Activated CD4-positive, alpha-beta T cell treated with anti-CD3 and anti-CD28 coated beads, Interleukin-2, amount 10 ng/mL, durations not matched to agents 7 days and 5 days (primary cell): ENCODE measurements at regions not wholly inside any gene's neighbourhood (a gene's known extent, or its start where the extent isn't known, plus 50 kb on each side); places are given as distances from the start of the nearest gene placed in this dataset.

Source experiments
- CTCF ChIA-PET: fragments of 350-600 bp; sonication (Branson Sonifier 250); formaldehyde crosslinking; loops from one replicate; lab custom pipeline; 2021; ENCODE audit warnings: antibody characterized with exemption; lab: Charles Lee
- POLR2A ChIA-PET: fragments of 350-600 bp; sonication (Branson Sonifier 250); formaldehyde crosslinking; loops from one replicate; lab custom pipeline; 2021; ENCODE audit warnings: antibody characterized with exemption; lab: Charles Lee
- DNase-seq: peaks from one replicate; pipeline ENCODE4 v3.0.0-alpha.2; 2020
- H3K27ac Mint-ChIP-seq: one replicate; pipeline ENCODE4 v1.8.0; 2021; ENCODE audit warnings: mild to moderate bottlenecking, moderate library complexity, mixed read lengths
- H3K27me3 Mint-ChIP-seq: one replicate; pipeline ENCODE4 v1.8.0; 2021; ENCODE audit warnings: mixed read lengths
- H3K36me3 Mint-ChIP-seq: one replicate; pipeline ENCODE4 v1.8.0; 2021; ENCODE audit warnings: low read depth, mixed read lengths
- H3K4me1 Mint-ChIP-seq: one replicate; pipeline ENCODE4 v1.8.0; 2021; ENCODE audit warnings: mixed read lengths
- H3K4me3 Mint-ChIP-seq: one replicate; pipeline ENCODE4 v1.8.0; 2021; ENCODE audit warnings: mild to moderate bottlenecking, moderate library complexity, mixed read lengths
- H3K9me3 Mint-ChIP-seq: one replicate; pipeline ENCODE4 v1.8.0; 2021; ENCODE audit warnings: mixed read lengths

DNA sequence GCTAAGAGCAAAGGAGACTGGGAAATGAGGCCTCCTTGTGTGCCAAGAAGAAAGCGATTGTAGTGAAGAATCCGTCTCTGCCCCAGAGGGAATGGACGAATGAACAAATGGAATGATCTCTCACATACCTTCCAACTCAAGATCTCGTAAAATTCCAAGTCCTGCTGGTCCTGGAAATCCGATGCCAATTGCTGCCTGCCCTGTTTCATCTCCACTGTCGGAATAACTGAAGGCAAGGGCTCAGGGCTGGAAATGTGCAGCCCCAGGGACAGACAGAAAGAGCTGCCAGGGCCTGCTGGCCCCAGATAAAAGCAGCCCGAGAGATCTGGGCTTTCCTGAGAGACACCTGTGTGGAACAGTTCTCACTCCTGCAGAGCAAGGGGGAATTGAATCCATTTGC, 120.9 kb downstream of the MN1 start:
- H3K9me3 Mint-ChIP-seq, result no peaks in the 10 kb centered on the region
- H3K27me3 Mint-ChIP-seq, result peaks cover 3% of the 10 kb centered on the region
- ChIA-PET CTCF (no interaction called here), POLR2A (no interaction called here)
- no peak for DNase-seq
- no peak overlapping the region for H3K4me3 Mint-ChIP-seq
- H3K4me1 Mint-ChIP-seq, result no peaks in the 10 kb centered on the region
- H3K27ac Mint-ChIP-seq, result no peak overlapping the region
- H3K36me3 Mint-ChIP-seq, result no peaks in the 10 kb centered on the region

DNA sequence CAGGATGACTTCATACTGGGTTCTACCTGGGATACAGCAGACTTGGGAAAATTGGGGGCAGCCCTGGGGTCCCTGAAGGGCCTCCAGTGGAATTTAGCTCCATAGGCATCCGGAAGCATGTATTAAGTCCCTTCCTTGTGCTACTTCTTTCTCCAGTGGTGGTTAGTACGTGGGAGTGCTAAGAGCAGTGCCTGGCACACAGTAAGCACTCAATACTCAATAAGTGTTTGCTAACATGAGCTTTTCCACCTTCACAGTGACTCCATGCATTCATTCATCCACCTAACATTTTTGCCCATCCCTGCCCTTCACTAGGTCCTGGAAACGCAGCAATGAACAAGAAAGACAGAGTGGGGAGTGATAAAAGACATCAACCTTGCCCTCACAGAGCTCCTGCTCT, 120.5 kb downstream of the MN1 start:
- Mint-ChIP-seq H3K9me3 (no peaks in the 10 kb centered on the region), H3K27me3 (peaks cover 3% of the 10 kb centered on the region), H3K27ac (no peak overlapping the region), H3K36me3 (no peaks in the 10 kb centered on the region), H3K4me1 (no peaks in the 10 kb centered on the region), H3K4me3 (no peak overlapping the region)
- CTCF ChIA-PET, result no interaction called here
- POLR2A ChIA-PET, result no interaction called here
- DNase-seq, result no peak

DNA sequence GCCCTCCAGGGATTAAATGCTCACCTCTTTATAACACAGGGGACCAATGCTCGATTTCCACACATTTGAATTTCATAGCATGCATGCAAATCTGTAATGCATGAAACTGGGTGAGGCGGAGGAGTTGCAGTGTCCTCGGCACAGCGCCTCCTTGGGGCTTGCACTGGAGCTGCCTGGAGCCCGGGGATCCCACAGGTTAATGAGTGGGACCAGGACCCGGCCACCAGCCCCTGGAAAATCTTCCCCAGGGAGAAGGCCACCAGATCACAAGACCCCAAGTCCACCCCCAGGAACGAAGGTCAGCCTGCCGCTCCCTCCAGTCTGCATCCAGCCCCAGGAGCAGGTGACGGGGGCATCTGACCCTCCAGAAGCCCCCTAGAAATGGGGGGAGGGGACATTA, 119.1 kb downstream of the MN1 start:
- CTCF ChIA-PET, result no interaction called here
- POLR2A ChIA-PET, result no interaction called here

DNA sequence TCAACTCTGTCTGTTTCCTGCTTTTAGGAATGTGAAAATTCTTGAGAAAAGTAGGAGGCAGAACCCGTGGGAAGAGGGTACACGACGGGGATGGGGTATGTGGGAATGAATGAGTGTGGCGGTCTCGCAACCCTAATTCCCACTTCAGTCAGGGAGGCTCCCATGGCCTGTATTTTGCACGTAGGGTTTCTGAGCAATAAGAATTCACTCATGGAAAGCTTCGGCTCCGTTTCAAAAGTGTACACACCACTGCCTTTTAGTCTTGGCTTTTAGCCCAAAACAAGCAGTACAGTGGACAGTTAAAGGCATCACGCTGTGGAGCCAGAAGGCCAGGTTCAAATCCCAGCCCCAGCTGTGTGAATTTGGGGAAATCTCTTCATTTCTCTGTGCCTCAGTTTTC, 116.7 kb downstream of the MN1 start:
- CTCF ChIA-PET, result no interaction called here
- POLR2A ChIA-PET, result no interaction called here
- DNase-seq, result no peak
- H3K36me3 Mint-ChIP-seq, result no peaks in the 10 kb centered on the region
- no peaks in the 10 kb centered on the region for H3K4me1 Mint-ChIP-seq
- no peak overlapping the region for H3K4me3 Mint-ChIP-seq
- no peaks in the 10 kb centered on the region for H3K27me3 Mint-ChIP-seq
- peaks cover 2% of the 10 kb centered on the region for H3K9me3 Mint-ChIP-seq
- H3K27ac Mint-ChIP-seq, result no peak overlapping the region

More for the DNA sequence above, 119.1 kb downstream of the MN1 start:
- no peak overlapping the region for H3K4me3 Mint-ChIP-seq
- H3K4me1 Mint-ChIP-seq, result no peaks in the 10 kb centered on the region
- no peaks in the 10 kb centered on the region for H3K9me3 Mint-ChIP-seq
- no peaks in the 10 kb centered on the region for H3K36me3 Mint-ChIP-seq
- no peak overlapping the region for H3K27ac Mint-ChIP-seq
- DNase-seq, result no peak
- H3K27me3 Mint-ChIP-seq, result peaks cover 3% of the 10 kb centered on the region

DNA sequence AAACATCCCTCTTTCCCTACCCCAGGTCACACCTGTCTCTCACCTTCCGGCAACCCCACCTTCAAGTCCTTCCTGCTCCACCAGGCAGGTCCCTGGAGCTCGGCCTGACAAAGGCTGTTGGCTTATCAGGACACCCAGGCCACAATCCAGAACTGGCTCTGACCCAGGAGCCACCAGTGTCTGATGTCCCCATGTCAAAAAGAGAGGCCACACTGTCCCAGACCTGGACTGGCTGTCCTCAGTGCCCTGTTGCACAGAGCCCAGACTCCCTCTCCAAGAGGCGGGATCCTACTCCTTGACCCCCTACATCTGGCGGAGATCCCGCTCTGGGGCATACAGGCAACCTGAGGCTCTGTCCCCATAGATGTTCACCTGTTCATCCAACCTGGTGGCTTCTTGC, 116.0 kb downstream of the MN1 start:
- Mint-ChIP-seq H3K4me3 (no peak overlapping the region), H3K9me3 (peaks cover 2% of the 10 kb centered on the region), H3K27me3 (peaks cover 2% of the 10 kb centered on the region), H3K27ac (no peak overlapping the region), H3K4me1 (no peaks in the 10 kb centered on the region), H3K36me3 (no peaks in the 10 kb centered on the region)
- CTCF ChIA-PET, result no interaction called here
- POLR2A ChIA-PET, result no interaction called here
- no peak for DNase-seq

DNA sequence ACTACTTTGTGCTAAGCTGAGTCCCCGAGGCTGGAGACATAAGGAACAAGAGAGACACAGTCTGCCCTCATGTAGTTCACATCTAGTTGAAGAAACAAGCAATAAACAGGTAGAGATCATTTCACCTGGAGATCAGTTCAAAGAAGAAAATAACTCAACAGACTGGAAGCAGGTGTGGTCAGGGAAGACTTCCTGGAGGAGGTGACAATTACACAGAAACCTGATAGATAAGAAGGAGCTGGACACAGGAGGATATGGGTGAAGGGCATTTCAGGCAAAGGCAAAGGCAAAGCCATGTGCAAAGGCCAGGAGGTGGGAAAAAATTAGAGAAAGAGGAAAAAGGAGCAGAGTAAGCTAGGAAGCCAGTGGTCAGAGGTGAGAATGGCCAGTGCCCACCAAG, 115.6 kb downstream of the MN1 start:
- Mint-ChIP-seq H3K27ac (no peak overlapping the region), H3K27me3 (peaks cover 2% of the 10 kb centered on the region), H3K9me3 (peaks cover 2% of the 10 kb centered on the region), H3K36me3 (no peaks in the 10 kb centered on the region), H3K4me1 (no peaks in the 10 kb centered on the region), H3K4me3 (no peak overlapping the region)
- no peak for DNase-seq
- POLR2A ChIA-PET, result no interaction called here
- CTCF ChIA-PET, result no interaction called here

DNA sequence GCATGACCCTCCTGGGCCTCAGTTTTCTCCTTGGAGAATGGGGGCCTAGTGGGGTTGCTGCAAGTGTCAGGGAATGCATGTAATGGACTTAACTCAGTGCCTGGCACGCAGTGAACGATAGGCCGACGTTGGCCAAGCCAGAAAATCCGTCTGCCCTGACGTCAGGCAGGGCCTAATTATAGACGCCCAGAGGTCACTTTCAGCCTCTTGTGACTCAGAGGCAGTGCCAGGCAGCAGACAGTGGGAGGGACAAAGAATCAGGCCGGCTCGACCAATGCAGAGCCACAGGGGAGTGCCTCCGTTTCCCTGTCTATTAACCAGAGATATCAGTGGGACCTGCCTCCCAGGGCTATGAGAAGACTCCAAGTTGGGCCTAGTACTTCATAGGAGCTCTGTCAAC, 115.0 kb downstream of the MN1 start:
- no peak for DNase-seq
- ChIA-PET CTCF (no interaction called here), POLR2A (no interaction called here)
- no peak overlapping the region for H3K4me3 Mint-ChIP-seq
- H3K27me3 Mint-ChIP-seq, result peaks cover 2% of the 10 kb centered on the region
- no peaks in the 10 kb centered on the region for H3K36me3 Mint-ChIP-seq
- no peak overlapping the region for H3K27ac Mint-ChIP-seq
- H3K9me3 Mint-ChIP-seq, result peaks cover 2% of the 10 kb centered on the region
- H3K4me1 Mint-ChIP-seq, result no peaks in the 10 kb centered on the region

DNA sequence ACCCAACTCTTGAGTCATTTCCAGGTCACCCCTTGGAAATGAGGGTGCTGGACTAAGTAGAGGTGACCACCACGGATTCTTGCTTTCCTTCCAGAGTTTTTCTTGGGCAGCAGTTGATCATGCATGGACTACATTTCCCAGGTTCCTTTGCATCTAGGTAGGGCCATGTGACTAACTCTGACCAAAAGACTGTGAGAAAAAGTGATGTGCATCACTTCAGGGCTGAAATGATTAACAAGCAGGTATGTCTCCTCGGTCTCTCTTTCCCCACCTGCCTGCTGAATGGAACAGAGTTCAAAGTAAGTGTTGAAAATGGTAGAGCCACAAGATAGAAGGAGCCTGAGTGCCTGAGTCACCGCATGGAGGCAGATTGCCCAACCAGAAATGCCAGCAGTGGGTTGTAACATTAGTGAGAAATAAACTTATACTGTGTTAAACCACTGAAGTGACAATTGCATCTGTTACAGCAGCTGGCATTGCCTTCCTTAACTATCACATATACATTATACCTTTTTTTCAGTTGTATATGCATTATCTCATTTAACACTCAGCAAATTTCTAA, 113.5 kb downstream of the MN1 start:
- Mint-ChIP-seq H3K4me3 (no peak overlapping the region), H3K27ac (no peak overlapping the region), H3K36me3 (no peaks in the 10 kb centered on the region), H3K27me3 (peaks cover 2% of the 10 kb centered on the region), H3K9me3 (peaks cover 2% of the 10 kb centered on the region), H3K4me1 (no peaks in the 10 kb centered on the region)
- DNase-seq, result no peak
- ChIA-PET CTCF (no interaction called here), POLR2A (no interaction called here)

DNA sequence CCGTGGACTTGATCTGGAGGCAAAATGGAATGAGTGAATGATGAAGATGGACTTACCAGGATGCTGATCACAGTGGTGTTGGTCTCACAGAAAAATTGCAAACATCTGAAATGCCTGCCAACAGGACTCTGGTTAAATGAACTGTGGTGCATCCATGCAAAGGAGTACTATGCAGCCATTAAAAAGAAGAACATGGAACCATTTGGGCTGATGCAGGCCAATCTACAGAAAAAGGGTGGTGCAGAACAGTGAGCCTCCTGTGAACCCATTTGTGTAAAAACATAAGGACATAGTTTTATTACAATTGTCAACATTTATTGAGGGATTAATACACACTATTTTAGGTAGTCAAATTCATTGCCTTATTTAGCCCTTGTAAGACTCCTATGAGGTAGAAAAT, 111.9 kb downstream of the MN1 start:
- ChIA-PET POLR2A (no interaction called here), CTCF (no interaction called here)
- no peak overlapping the region for H3K4me3 Mint-ChIP-seq
- H3K4me1 Mint-ChIP-seq, result no peaks in the 10 kb centered on the region
- no peaks in the 10 kb centered on the region for H3K36me3 Mint-ChIP-seq
- peaks cover 2% of the 10 kb centered on the region for H3K27me3 Mint-ChIP-seq
- H3K27ac Mint-ChIP-seq, result no peak overlapping the region
- H3K9me3 Mint-ChIP-seq, result peaks cover 2% of the 10 kb centered on the region
- DNase-seq, result no peak

DNA sequence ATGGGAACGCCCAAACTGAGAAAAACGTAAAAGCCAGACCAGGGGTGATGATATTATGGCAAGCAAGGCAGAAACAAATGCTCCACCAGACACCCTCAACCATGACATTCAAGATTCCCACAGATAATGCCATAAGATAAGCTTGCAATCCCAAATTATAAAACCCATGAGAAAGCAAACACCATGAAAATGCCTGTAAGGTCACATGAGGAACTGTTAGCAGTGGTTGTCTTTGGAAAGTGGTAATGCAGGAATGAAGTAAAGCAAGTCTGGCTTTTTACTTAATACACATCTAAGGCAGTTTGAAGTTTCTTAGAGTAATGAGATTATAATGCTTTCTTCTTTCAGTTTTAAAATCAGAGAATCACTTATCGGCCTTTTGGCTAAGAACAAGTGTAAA, 111.0 kb downstream of the MN1 start:
- Mint-ChIP-seq H3K27ac (no peak overlapping the region), H3K36me3 (no peaks in the 10 kb centered on the region), H3K4me1 (no peaks in the 10 kb centered on the region), H3K27me3 (peaks cover 2% of the 10 kb centered on the region), H3K9me3 (peaks cover 2% of the 10 kb centered on the region), H3K4me3 (no peak overlapping the region)
- ChIA-PET CTCF (no interaction called here), POLR2A (no interaction called here)
- no peak for DNase-seq

DNA sequence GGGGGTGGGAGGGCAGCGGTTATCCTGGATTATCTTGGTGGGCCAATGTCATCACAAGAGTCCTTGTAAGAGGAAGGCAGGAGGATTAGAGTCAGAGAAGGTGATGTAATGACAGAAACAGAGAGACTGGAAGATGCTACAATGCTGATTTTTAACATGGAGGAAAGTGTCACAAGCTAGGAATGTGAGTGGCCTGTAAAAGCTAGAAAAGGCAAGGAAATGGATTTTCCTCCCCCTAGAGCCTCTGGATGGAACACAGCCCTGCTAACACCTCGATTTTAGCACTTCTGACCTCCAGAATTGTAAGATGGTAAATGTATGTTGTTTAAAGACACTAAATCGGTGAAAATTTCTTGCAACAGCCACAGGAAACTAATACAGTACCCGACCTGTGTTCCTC, 109.3 kb downstream of the MN1 start:
- DNase-seq, result no peak
- H3K9me3 Mint-ChIP-seq, result peaks cover 4% of the 10 kb centered on the region
- CTCF ChIA-PET, result no interaction called here
- H3K4me1 Mint-ChIP-seq, result no peaks in the 10 kb centered on the region
- H3K36me3 Mint-ChIP-seq, result no peaks in the 10 kb centered on the region
- H3K4me3 Mint-ChIP-seq, result no peak overlapping the region
- peaks cover 2% of the 10 kb centered on the region for H3K27me3 Mint-ChIP-seq
- no peak overlapping the region for H3K27ac Mint-ChIP-seq
- POLR2A ChIA-PET, result no interaction called here

DNA sequence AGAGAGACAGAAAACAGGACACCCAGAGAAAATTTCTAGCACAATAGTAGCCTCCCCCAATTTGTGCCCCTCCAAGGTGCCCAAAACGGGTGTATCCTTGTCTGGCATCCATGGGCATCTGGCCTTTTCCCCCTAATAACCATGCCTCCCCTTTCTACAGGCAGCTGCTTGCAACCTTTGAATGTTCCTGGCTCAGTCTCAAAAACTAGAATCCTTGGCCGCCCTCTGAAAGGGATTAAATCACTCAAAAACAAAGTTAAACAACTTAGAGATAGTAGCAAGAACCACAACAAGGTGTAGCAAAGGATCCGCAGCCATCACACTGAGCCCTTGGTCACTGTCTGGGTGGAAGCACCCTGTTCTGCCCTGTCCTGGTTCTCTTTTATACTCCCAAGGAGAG, 105.6 kb downstream of the MN1 start:
- CTCF ChIA-PET, result no interaction called here
- DNase-seq, result no peak
- peaks cover 5% of the 10 kb centered on the region for H3K9me3 Mint-ChIP-seq
- no peaks in the 10 kb centered on the region for H3K27me3 Mint-ChIP-seq
- POLR2A ChIA-PET, result no interaction called here
- no peaks in the 10 kb centered on the region for H3K4me1 Mint-ChIP-seq
- no peak overlapping the region for H3K27ac Mint-ChIP-seq
- H3K36me3 Mint-ChIP-seq, result no peaks in the 10 kb centered on the region
- no peak overlapping the region for H3K4me3 Mint-ChIP-seq

DNA sequence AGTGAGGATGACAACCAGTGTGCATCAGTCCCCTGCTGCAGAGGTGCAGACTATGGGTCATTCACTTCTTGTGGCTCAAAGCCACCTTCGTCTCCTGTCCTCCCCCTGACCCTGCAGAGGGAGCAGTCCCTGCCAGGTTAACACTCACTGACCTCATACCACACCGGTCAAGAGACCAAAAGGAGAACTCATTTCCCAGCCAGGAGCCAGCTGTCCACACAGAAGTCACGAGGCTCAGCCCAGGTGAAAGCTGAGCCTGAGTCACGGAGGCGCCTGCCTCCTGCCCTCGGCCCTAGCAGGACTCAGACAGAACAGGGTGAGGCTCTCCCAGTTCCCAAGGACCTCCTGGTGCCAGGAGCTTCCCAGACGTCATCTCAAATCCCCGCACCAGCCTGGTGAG, 103.7 kb downstream of the MN1 start:
- Mint-ChIP-seq H3K4me1 (no peaks in the 10 kb centered on the region), H3K4me3 (no peak overlapping the region), H3K27ac (no peak overlapping the region), H3K27me3 (no peaks in the 10 kb centered on the region), H3K36me3 (no peaks in the 10 kb centered on the region), H3K9me3 (peaks cover 5% of the 10 kb centered on the region)
- CTCF ChIA-PET, result interaction anchor here (1.3 kb wide), 1 partner anchor 23 kb away, joined by 3 read pairs; no protein-coding TSS in a partner anchor
- POLR2A ChIA-PET, result no interaction called here
- no peak for DNase-seq
